ENCODE measurements at regions not wholly inside any gene's neighbourhood (a gene's known extent, or its start where the extent isn't known, plus 50 kb on each side); places are given as distances from the start of the nearest gene placed in this dataset.

GRCh38 chr7:47145982-47146381 lies 435.9 kb downstream of the TNS3 start:
- no peak for DNase-seq

- DNase-seq, result no peak
Observed at GRCh38 chr7:47145186-47145725, 436.7 kb downstream of the TNS3 start.

- no peak for DNase-seq
Observed at GRCh38 chr7:47143339-47143738, 438.6 kb downstream of the TNS3 start.

GRCh38 chr7:47142867-47143175 lies 439.1 kb downstream of the TNS3 start:
- no peak for DNase-seq

- DNase-seq, result no peak
Observed at GRCh38 chr7:47142169-47142866, 439.6 kb downstream of the TNS3 start.

- no peak for DNase-seq
Observed at GRCh38 chr7:47132471-47132870, 449.4 kb downstream of the TNS3 start.

- no peak for DNase-seq
Observed at GRCh38 chr7:47128700-47129099, 453.2 kb downstream of the TNS3 start.

- no peak for DNase-seq
Observed at GRCh38 chr7:47125529-47125928, 456.4 kb downstream of the TNS3 start.

GRCh38 chr7:47119261-47119865 lies 462.5 kb downstream of the TNS3 start:
- no peak for DNase-seq

- DNase-seq, result peak in 1 of 3 experiments; percentile 10
Observed at GRCh38 chr7:47104206-47104549, 477.7 kb downstream of the TNS3 start.

- DNase-seq, result no peak
Observed at GRCh38 chr7:47103498-47104205, 478.3 kb downstream of the TNS3 start.

GRCh38 chr7:47102331-47102841 lies 479.5 kb downstream of the TNS3 start:
- no peak for DNase-seq

GRCh38 chr7:47100817-47101435 lies 481.0 kb downstream of the TNS3 start:
- DNase-seq, result no peak

GRCh38 chr7:47100148-47100816 lies 481.6 kb downstream of the TNS3 start:
- DNase-seq, result no peak

- no peak for DNase-seq
Observed at GRCh38 chr7:47097431-47097830, 484.5 kb downstream of the TNS3 start.

- no peak for DNase-seq
Observed at GRCh38 chr7:47095946-47096345, 486.0 kb downstream of the TNS3 start.

- DNase-seq, result no peak
Observed at GRCh38 chr7:47094462-47094861, 487.4 kb downstream of the TNS3 start.

GRCh38 chr7:47093320-47094234 lies 488.3 kb downstream of the TNS3 start:
- DNase-seq, result no peak

- no peak for DNase-seq
Observed at GRCh38 chr7:47092336-47092735, 489.6 kb downstream of the TNS3 start.

- DNase-seq, result no peak
Observed at GRCh38 chr7:47091141-47091540, 490.8 kb downstream of the TNS3 start.

GRCh38 chr7:47089461-47089860 lies 492.4 kb downstream of the TNS3 start:
- DNase-seq, result no peak

GRCh38 chr7:47089068-47089417 lies 492.9 kb downstream of the TNS3 start:
- DNase-seq, result no peak
